ENCODE measurements at regions not wholly inside any gene's neighbourhood (a gene's known extent, or its start where the extent isn't known, plus 50 kb on each side); places are given as distances from the start of the nearest gene placed in this dataset.

DNA sequence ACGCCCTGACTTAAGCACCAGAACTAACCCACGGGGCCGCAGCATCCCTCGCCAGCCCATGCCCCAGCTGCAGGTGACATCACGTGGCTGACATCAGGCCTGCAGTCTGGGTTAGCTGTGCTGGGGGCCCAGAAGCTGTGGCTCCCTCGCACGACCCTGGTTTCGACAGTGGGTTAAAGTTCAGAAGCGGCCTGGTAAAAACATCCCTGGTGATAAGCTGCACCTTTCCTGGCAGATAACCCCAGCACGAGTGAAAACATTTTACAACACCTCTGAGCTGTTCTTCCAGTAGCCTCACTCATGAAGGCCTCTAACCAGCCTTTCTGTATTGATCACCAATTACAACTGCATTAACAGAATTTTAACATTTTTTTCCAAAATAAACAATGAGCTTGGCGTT, 136.4 kb upstream of the RREB1 start:
- TF ChIP-seq SP1 (CRISPR knock-in tag; IDR thresholded peaks at IDR 0.05) = no peak
- TF ChIP-seq, protein P1, sequence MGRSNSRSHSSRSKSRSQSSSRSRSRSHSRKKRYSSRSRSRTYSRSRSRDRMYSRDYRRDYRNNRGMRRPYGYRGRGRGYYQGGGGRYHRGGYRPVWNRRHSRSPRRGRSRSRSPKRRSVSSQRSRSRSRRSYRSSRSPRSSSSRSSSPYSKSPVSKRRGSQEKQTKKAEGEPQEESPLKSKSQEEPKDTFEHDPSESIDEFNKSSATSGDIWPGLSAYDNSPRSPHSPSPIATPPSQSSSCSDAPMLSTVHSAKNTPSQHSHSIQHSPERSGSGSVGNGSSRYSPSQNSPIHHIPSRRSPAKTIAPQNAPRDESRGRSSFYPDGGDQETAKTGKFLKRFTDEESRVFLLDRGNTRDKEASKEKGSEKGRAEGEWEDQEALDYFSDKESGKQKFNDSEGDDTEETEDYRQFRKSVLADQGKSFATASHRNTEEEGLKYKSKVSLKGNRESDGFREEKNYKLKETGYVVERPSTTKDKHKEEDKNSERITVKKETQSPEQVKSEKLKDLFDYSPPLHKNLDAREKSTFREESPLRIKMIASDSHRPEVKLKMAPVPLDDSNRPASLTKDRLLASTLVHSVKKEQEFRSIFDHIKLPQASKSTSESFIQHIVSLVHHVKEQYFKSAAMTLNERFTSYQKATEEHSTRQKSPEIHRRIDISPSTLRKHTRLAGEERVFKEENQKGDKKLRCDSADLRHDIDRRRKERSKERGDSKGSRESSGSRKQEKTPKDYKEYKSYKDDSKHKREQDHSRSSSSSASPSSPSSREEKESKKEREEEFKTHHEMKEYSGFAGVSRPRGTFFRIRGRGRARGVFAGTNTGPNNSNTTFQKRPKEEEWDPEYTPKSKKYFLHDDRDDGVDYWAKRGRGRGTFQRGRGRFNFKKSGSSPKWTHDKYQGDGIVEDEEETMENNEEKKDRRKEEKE (IDR thresholded peaks at IDR 0.05; ENCODE audit: borderline replicate concordance in 1 of 2, control insufficient read depth in 1 of 2, low read depth in 2 of 2, low read length in 1 of 2) = no peak
- TF ChIP-seq ZBTB7A (IDR thresholded peaks at IDR 0.05; ENCODE audit: borderline replicate concordance, control insufficient read depth, low read depth, low read length) = no peak
- TF ChIP-seq CTCF (IDR thresholded peaks at IDR 0.05 in 2 of 3, conservative IDR thresholded peaks at IDR 0.05 in 1 of 3; ENCODE audit: insufficient read depth in 2 of 3, low read depth in 1 of 3, low read length in 3 of 3) = no peak
- TF ChIP-seq RCOR1 (IDR thresholded peaks at IDR 0.05; ENCODE audit: borderline replicate concordance in 1 of 2, low read depth in 2 of 2, low read length in 2 of 2) = no peak
- TF ChIP-seq ZNF592 (IDR thresholded peaks at IDR 0.05) = 0 out of 2 replicates have a peak, but pooled peaks have one; percentile 72
- TF ChIP-seq ZFP36 (IDR thresholded peaks at IDR 0.05; ENCODE audit: low read depth, low read length, partially characterized antibody) = no peak
- no peak for TF ChIP-seq ZC3H4 (CRISPR knock-in tag; IDR thresholded peaks at IDR 0.05; ENCODE audit: borderline replicate concordance)
- no peak for TF ChIP-seq HNRNPUL1 (IDR thresholded peaks at IDR 0.05; ENCODE audit: low read length)
- no peak for TF ChIP-seq ZNF146 (CRISPR knock-in tag; IDR thresholded peaks at IDR 0.05; ENCODE audit: unreplicated experiment)
- TF ChIP-seq POLR2AphosphoS5 (IDR thresholded peaks at IDR 0.05; ENCODE audit: control insufficient read depth, insufficient read depth, low read depth, low read length) = no peak
- no peak for TF ChIP-seq PPARD (CRISPR knock-in tag; IDR thresholded peaks at IDR 0.05)
- no peak for TF ChIP-seq ARID1B (IDR thresholded peaks at IDR 0.05)
- no peak for TF ChIP-seq CBX2 (IDR thresholded peaks at IDR 0.05; ENCODE audit: insufficient read depth, low read length, poor library complexity, severe bottlenecking)

Measured in K562 (cell line).